ENCODE measurements at regions not wholly inside any gene's neighbourhood (a gene's known extent, or its start where the extent isn't known, plus 50 kb on each side); places are given as distances from the start of the nearest gene placed in this dataset.

DNA sequence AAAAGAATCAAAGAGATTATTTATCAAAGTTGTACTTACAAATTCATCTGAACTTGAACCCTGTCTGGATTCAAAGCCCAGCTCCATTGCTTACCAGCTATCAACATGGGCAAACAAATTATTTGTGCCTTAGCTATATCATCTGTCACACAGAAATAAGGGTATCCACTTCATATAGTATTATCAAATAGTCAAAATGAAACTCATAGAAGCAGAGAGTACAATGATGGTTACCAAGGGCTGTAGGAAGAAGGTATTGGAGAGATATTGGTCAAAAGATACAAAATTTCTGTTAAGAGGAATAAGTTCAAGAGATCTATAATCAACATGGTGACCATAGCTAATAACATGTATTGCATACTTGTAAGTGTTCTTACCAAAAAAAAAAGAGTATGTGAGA is 87.8 kb upstream of the CCDC28A start:
- Histone ChIP-seq H3K79me2 (ENCODE audit: insufficient read depth, low read length) (peaks cover under 1% of the 10 kb centered on the region; the same call in 1 of the 2 replicates), H3K4me2 (ENCODE audit: insufficient read depth, insufficient read length, low read length) (no peak overlapping the region)
- peaks cover 0 to 7% (median 4%) of the 10 kb centered on the region in 3 experiments; a peak in 5 of 7 replicates for H3K36me3 Mint-ChIP-seq (ENCODE audit: insufficient read depth in 1 of 3, low read depth in 3 of 3)

More for the DNA sequence above, 87.8 kb upstream of the CCDC28A start:
- TF ChIP-seq, protein P1, sequence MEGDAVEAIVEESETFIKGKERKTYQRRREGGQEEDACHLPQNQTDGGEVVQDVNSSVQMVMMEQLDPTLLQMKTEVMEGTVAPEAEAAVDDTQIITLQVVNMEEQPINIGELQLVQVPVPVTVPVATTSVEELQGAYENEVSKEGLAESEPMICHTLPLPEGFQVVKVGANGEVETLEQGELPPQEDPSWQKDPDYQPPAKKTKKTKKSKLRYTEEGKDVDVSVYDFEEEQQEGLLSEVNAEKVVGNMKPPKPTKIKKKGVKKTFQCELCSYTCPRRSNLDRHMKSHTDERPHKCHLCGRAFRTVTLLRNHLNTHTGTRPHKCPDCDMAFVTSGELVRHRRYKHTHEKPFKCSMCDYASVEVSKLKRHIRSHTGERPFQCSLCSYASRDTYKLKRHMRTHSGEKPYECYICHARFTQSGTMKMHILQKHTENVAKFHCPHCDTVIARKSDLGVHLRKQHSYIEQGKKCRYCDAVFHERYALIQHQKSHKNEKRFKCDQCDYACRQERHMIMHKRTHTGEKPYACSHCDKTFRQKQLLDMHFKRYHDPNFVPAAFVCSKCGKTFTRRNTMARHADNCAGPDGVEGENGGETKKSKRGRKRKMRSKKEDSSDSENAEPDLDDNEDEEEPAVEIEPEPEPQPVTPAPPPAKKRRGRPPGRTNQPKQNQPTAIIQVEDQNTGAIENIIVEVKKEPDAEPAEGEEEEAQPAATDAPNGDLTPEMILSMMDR (conservative IDR thresholded peaks at IDR 0.05) = no peak
- Histone ChIP-seq H3K14ac (ENCODE audit: insufficient read depth, low read length) (no peak overlapping the region), H3K23ac (ENCODE audit: insufficient read length, low read depth, low read length) (no peak overlapping the region), H2BK12ac (ENCODE audit: insufficient read length, low read depth, low read length) (no peak overlapping the region), H4K5ac (ENCODE audit: insufficient read length, low read depth, low read length) (no peak overlapping the region), H2AK5ac (ENCODE audit: insufficient read length, low read length) (no peak overlapping the region), H4K8ac (replicated peaks; ENCODE audit: insufficient read length, low read depth, low read length) (no peak overlapping the region), H3T11ph (ENCODE audit: low read length) (no peak overlapping the region), H3K23me2 (ENCODE audit: insufficient read length, low read depth, low read length, poor library complexity, severe bottlenecking) (no peaks in the 10 kb centered on the region), H3K56ac (ENCODE audit: insufficient read length, low read depth, low read length) (no peak overlapping the region), H3K4ac (ENCODE audit: low read depth, low read length) (no peak overlapping the region), H2BK15ac (ENCODE audit: low read depth, low read length) (no peak overlapping the region), H3K18ac (ENCODE audit: insufficient read length, low read depth, low read length) (no peak overlapping the region), H3K9me3 (ENCODE audit: control insufficient read depth, low read depth, low read length) (no peaks in the 10 kb centered on the region), H4K20me1 (ENCODE audit: control insufficient read depth, insufficient read depth, insufficient read length) (no peaks in the 10 kb centered on the region), H3K79me1 (ENCODE audit: insufficient read depth, low read depth, low read length, poor library complexity, severe bottlenecking) (peaks cover 5% of the 10 kb centered on the region), H3K4me1 (ENCODE audit: insufficient read depth, low read length) (no peaks in the 10 kb centered on the region; the same call in 1 of the 2 replicates), H3K9ac (ENCODE audit: extremely low read depth, insufficient read length, low read length) (no peak overlapping the region), H2BK20ac (ENCODE audit: low read depth, low read length, poor library complexity, severe bottlenecking) (no peak overlapping the region), H3K27me3 (ENCODE audit: insufficient read depth, low read length) (no peaks in the 10 kb centered on the region), H3K27ac (ENCODE audit: insufficient read length, low read depth, low read length) (no peak overlapping the region), H4K91ac (ENCODE audit: insufficient read length, low read depth, low read length) (no peak overlapping the region), H2BK5ac (ENCODE audit: insufficient read length, low read length) (no peak overlapping the region), H2BK120ac (ENCODE audit: low read depth, low read length, poor library complexity, severe bottlenecking) (no peak overlapping the region), H2AFZ (ENCODE audit: low read length) (no peak overlapping the region)
- Mint-ChIP-seq H3K27me3 (ENCODE audit: low read depth) (no peaks in the 10 kb centered on the region; the same call in 1 of the 2 replicates), H3K4me3 (no peak overlapping the region), H3K27ac (no peak overlapping the region), H3K4me1 (peaks cover under 1 to 14% of the 10 kb centered on the region in 2 experiments; a peak in 3 of 4 replicates), H3K9me3 (no peaks in the 10 kb centered on the region)
- DNase-seq = no peak
